ENCODE measurements at regions not wholly inside any gene's neighbourhood (a gene's known extent, or its start where the extent isn't known, plus 50 kb on each side); places are given as distances from the start of the nearest gene placed in this dataset.
"Not testable (repeated sequence)": the region's sequence is repeated elsewhere in the genome, so short reads cannot be mapped to it uniquely, and the experiment has no call there.

- Mint-ChIP-seq H3K9me3 (no peaks in the 10 kb centered on the region), H3K36me3 (no peaks in the 10 kb centered on the region), H3K4me1 (no peaks in the 10 kb centered on the region), H3K27me3 (no peaks in the 10 kb centered on the region), H3K27ac (no peak overlapping the region), H3K4me3 (no peak overlapping the region)
- DNase-seq = no peak
- CTCF ChIA-PET = no interaction called here
Measured at GRCh38 chr10:64173826-64174225, 652.6 kb downstream of the REEP3 start.

DNA sequence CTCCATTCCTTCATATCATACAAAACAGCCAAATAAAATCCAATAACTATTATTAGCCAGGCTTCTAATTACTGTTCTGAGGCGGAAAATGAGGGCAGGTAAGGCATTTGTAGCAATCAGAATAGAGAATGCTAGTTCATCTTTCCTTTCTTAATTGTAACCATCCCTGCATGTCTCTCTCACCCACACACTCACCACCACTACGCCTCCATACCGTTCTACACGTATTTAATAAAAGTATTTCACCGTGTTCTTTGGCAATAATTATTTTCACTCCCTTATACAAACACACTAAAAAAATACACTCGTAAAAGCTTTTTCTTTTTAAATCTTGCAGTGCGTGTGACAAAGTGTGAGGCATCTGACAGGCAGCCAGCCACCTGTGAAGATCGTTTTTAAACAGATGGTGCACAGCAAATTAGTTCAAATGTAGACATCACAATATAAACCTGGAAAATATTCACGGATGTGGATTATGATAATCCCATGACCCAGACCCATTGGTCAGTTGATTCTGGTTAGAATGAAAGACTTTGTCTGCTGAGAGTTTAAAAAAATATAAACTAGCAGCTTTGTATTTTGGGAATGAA is 653.6 kb downstream of the REEP3 start:
- no peak overlapping the region for H3K27ac Mint-ChIP-seq
- CTCF ChIA-PET = no interaction called here
- no peak for DNase-seq
- no peaks in the 10 kb centered on the region for H3K9me3 Mint-ChIP-seq
- H3K27me3 Mint-ChIP-seq = no peaks in the 10 kb centered on the region
- H3K4me1 Mint-ChIP-seq = no peaks in the 10 kb centered on the region
- H3K36me3 Mint-ChIP-seq = no peaks in the 10 kb centered on the region
- no peak overlapping the region for H3K4me3 Mint-ChIP-seq

DNA sequence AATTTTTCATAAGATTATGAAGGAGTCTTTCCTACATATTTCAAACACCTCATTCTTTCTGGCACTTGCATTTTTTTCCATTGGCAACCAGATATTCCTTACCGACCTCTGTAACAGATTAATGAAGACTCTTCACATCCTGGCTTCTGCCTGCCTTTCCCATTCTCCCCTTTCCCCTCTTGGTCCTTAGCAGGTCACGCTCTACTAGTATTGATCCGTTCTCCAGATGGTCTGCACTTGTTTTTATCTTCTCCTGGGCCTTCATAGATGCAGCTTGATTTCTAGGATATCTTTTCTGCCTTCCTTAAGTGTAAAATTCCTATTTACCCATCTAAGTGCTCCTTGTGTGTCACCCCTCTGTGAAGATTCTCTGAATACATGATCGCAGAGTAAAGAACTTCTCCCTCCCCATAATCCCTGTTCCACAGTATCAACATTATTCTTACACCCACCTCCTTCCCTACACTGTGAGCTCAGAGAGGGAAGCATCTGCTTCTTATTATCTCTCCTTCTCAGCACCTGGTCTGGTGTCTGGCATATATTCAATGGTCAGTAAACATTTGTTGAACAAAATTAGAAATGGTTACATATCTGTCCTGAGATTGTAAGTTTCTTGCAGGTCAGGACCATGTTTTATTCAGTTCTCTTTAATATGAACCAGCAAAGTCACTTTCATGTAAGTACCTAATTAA is 654.2 kb downstream of the REEP3 start:
- H3K4me3 Mint-ChIP-seq = no peak overlapping the region
- no peaks in the 10 kb centered on the region for H3K4me1 Mint-ChIP-seq
- no peak for DNase-seq
- no peaks in the 10 kb centered on the region for H3K9me3 Mint-ChIP-seq
- no peaks in the 10 kb centered on the region for H3K36me3 Mint-ChIP-seq
- no peaks in the 10 kb centered on the region for H3K27me3 Mint-ChIP-seq
- H3K27ac Mint-ChIP-seq = no peak overlapping the region
- CTCF ChIA-PET = no interaction called here

DNA sequence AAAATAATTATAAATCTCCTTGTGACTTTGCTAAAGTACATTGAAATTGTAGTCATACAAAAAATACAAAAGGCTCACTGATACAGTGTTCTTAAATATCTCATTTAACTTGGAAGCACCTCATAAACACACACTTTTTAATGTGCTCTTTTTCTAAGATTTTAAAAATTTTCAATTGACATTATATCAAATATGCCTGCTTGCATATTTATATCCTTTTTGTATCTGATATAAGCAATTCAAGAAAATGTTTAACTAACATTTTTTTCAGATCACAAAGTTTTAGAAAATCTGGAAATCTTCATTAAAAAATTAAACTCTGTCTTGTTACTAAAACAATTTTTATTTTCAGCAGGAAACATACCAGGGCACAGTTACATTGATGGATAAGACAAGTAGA is 661.5 kb downstream of the REEP3 start:
- Mint-ChIP-seq H3K27ac (no peak overlapping the region), H3K36me3 (no peaks in the 10 kb centered on the region), H3K4me3 (no peak overlapping the region), H3K4me1 (no peaks in the 10 kb centered on the region), H3K27me3 (no peaks in the 10 kb centered on the region), H3K9me3 (no peaks in the 10 kb centered on the region)
- no peak for DNase-seq
- CTCF ChIA-PET = no interaction called here

- Mint-ChIP-seq H3K36me3 (no peaks in the 10 kb centered on the region), H3K4me3 (no peak overlapping the region), H3K9me3 (peaks cover 2% of the 10 kb centered on the region), H3K27ac (no peak overlapping the region), H3K4me1 (no peaks in the 10 kb centered on the region), H3K27me3 (no peaks in the 10 kb centered on the region)
- CTCF ChIA-PET = no interaction called here
- DNase-seq = no peak
Measured at GRCh38 chr10:64191286-64191685, 670.1 kb downstream of the REEP3 start.

DNA sequence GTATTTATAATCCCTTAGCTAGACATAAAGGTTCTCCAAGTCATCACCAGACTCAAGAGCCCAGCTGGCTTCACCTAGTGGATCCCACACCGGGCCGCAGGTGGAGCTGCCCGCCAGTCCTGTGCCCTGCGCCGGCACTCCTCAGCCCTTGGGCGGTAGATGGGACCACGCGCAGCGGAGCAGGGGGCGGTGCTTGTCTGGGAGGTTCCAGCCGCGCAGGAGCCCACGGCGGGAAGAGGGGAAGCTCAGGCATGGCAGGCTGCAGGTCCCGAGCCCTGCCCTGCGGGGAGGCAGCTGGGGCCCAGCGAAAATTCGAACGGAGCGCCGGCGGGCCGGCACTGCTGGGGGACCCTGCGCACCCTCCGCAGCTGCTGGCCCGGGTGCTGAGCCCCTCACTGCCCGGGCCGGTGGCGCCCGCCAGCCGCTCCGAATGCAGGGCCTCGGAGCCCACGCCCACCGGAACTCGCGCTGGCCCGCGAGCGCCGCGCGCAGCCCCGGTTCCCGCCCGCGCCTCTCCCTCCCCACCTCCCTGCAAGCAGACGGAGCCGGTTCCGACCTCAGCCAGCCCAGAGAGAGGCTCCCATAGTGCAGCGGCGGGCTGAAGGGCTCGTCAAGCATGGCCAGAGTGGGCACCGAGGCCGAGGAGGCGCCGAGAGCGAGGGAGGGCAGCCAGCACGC is 675.6 kb downstream of the REEP3 start:
- H3K4me3 Mint-ChIP-seq = no peak overlapping the region
- H3K36me3 Mint-ChIP-seq = no peaks in the 10 kb centered on the region
- CTCF ChIA-PET = no interaction called here
- no peaks in the 10 kb centered on the region for H3K4me1 Mint-ChIP-seq
- peaks cover 2% of the 10 kb centered on the region for H3K9me3 Mint-ChIP-seq
- H3K27me3 Mint-ChIP-seq = no peaks in the 10 kb centered on the region
- DNase-seq = no peak
- no peak overlapping the region for H3K27ac Mint-ChIP-seq

DNA sequence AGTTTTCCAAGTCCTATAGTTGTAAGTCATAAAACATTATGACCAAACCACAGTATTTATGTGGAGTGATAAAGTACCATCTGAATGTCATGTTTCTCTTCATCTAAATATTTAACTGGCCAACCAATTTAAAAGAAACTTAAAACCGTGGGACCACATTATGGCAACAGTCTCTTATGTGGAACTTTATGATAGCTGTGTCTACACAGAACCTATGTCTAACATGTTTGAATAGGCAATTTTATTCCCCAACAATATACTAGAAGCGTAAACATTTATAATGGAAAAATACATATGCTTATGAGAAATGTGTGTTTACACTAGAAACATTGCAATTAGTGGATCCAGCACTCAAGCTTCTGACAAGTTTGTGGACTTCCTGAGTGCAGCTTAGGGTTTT is 680.7 kb downstream of the REEP3 start:
- DNase-seq = no peak
- CTCF ChIA-PET = no interaction called here
- Mint-ChIP-seq H3K4me3 (no peak overlapping the region), H3K36me3 (no peaks in the 10 kb centered on the region), H3K27ac (no peak overlapping the region), H3K27me3 (no peaks in the 10 kb centered on the region), H3K9me3 (peaks cover 2% of the 10 kb centered on the region), H3K4me1 (no peaks in the 10 kb centered on the region)

DNA sequence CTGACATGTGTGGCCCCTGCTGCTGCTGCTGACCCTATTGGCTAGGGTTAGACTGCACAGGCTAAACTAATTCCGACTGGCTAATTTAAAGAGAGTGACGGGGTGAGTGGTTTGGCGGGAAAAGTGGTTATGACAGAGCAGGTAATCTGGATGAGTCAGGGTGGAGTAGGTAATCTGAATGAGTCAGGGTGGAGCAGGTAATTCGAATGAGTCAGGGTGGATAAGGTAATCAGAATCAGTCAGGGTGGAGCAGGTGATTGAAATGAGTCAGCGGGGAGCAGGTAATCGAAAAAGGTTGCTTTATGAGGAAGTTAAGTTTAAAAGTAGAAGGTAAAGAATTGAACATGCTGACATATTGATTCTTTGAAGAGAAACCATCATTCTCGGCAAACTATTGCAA is 683.3 kb downstream of the REEP3 start:
- DNase-seq, H3K4me3 Mint-ChIP-seq, H3K4me1 Mint-ChIP-seq, H3K9me3 Mint-ChIP-seq, CTCF ChIA-PET, H3K36me3 Mint-ChIP-seq, H3K27me3 Mint-ChIP-seq, H3K27ac Mint-ChIP-seq: not testable (repeated sequence)

- Mint-ChIP-seq H3K27me3 (no peaks in the 10 kb centered on the region), H3K27ac (no peak overlapping the region), H3K9me3 (peaks cover 7% of the 10 kb centered on the region), H3K36me3 (no peaks in the 10 kb centered on the region), H3K4me1 (no peaks in the 10 kb centered on the region), H3K4me3 (no peak overlapping the region)
- CTCF ChIA-PET = no interaction called here
- DNase-seq = no peak
Measured at GRCh38 chr10:64206409-64206808, 685.2 kb downstream of the REEP3 start.

DNA sequence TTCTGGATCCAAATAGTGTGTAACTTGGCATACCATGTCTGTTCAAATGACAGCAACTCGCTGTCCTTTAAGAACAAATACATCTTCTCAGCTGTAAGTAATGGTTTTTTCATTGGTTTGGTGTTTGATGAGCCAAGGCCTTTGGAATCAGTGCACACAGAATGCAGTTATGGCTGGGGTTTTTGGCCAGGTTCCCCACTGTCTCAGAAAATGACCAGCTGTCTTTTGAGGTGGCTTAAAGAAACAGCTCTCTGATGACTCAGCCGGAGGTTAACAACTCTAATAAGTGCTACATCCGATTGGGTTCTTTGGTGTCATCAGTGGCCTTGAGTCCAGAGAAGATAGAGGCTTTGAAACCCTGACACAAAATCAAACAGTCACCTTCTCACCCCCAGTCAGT is 688.4 kb downstream of the REEP3 start:
- no peaks in the 10 kb centered on the region for H3K4me1 Mint-ChIP-seq
- no peak overlapping the region for H3K4me3 Mint-ChIP-seq
- no peak for DNase-seq
- CTCF ChIA-PET = no interaction called here
- H3K27ac Mint-ChIP-seq = no peak overlapping the region
- no peaks in the 10 kb centered on the region for H3K27me3 Mint-ChIP-seq
- no peaks in the 10 kb centered on the region for H3K36me3 Mint-ChIP-seq
- H3K9me3 Mint-ChIP-seq = peaks cover 6% of the 10 kb centered on the region

DNA sequence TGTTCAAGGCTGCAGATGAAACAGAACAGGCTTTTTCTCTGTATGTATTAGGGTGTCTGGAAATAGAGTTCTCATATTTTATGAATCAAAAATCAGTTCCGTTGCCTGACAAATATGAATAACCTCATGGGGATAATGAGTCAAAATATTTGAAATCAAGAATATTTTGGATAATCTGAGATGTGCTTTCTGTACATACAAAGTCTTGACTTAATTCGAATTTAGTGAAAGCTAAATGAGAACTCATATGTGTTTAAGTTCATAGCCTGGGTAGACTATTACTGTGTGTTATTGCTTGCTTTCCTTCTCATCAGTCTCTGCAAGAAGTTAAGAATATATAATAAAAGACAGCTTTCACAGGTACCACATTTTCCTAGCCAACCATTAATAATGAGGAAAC is 689.0 kb downstream of the REEP3 start:
- H3K27ac Mint-ChIP-seq = no peak overlapping the region
- no peaks in the 10 kb centered on the region for H3K4me1 Mint-ChIP-seq
- no peak for DNase-seq
- H3K36me3 Mint-ChIP-seq = no peaks in the 10 kb centered on the region
- H3K9me3 Mint-ChIP-seq = peaks cover 6% of the 10 kb centered on the region
- H3K4me3 Mint-ChIP-seq = no peak overlapping the region
- H3K27me3 Mint-ChIP-seq = no peaks in the 10 kb centered on the region
- CTCF ChIA-PET = no interaction called here

DNA sequence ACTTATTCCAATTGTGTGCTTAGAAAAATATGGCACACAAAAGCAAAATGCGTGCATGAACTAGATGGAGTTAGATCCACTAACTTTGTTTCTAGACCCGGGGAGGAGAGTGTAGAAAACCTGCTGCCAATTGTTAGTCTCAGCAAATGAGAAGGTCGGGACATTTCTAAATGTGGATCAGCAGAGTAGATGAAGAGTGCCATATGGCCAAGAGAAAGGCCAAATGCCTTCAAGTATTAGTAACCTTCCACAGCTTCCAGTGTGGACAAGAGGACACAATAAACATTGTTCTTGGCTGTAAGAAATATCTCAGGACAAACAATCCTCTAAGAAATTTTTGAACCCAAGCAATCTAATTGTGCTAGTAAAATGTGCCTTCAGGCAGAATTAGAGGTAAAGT is 690.3 kb downstream of the REEP3 start:
- no peak for DNase-seq
- no peak overlapping the region for H3K27ac Mint-ChIP-seq
- H3K9me3 Mint-ChIP-seq = peaks cover 6% of the 10 kb centered on the region
- H3K36me3 Mint-ChIP-seq = no peaks in the 10 kb centered on the region
- CTCF ChIA-PET = no interaction called here
- H3K27me3 Mint-ChIP-seq = no peaks in the 10 kb centered on the region
- no peak overlapping the region for H3K4me3 Mint-ChIP-seq
- no peaks in the 10 kb centered on the region for H3K4me1 Mint-ChIP-seq

GRCh38 chr10:64215088-64215487 is 693.9 kb downstream of the REEP3 start:
- H3K4me3 Mint-ChIP-seq = no peak overlapping the region
- H3K36me3 Mint-ChIP-seq = no peaks in the 10 kb centered on the region
- no peaks in the 10 kb centered on the region for H3K4me1 Mint-ChIP-seq
- H3K27ac Mint-ChIP-seq = no peak overlapping the region
- no peak for DNase-seq
- peaks cover 4% of the 10 kb centered on the region for H3K9me3 Mint-ChIP-seq
- CTCF ChIA-PET = no interaction called here
- H3K27me3 Mint-ChIP-seq = no peaks in the 10 kb centered on the region

GRCh38 chr10:64219271-64220025 is 698.2 kb downstream of the REEP3 start:
- H3K9me3 Mint-ChIP-seq = peaks cover 4% of the 10 kb centered on the region
- CTCF ChIA-PET = no interaction called here
- H3K27ac Mint-ChIP-seq = no peak overlapping the region
- H3K4me3 Mint-ChIP-seq = no peak overlapping the region
- H3K36me3 Mint-ChIP-seq = no peaks in the 10 kb centered on the region
- H3K4me1 Mint-ChIP-seq = no peaks in the 10 kb centered on the region
- no peak for DNase-seq
- no peaks in the 10 kb centered on the region for H3K27me3 Mint-ChIP-seq

DNA sequence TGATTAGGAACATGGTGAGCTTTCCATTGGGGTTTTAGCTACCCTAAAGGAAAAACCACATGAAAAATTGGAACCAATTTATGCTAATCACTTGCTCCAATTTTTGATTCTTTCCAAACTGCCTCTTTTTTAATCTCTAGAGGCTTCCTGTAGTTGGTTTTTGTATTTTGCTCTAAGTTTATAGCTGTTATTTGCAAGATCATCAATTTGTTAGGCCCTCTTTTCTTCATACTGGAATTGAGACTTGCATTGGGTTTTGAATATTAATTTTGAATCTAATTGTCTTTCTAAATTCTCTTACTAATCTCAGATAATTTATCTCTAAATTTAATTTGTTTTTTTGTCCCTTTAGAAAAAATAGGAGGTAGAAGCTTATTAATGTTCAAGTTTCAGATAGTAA is 713.3 kb downstream of the REEP3 start:
- Mint-ChIP-seq H3K4me3 (no peak overlapping the region), H3K36me3 (no peaks in the 10 kb centered on the region)

More for the DNA sequence above, 713.3 kb downstream of the REEP3 start:
- DNase-seq = no peak
- CTCF ChIA-PET = no interaction called here
- Mint-ChIP-seq H3K9me3 (no peaks in the 10 kb centered on the region), H3K4me1 (no peaks in the 10 kb centered on the region), H3K27me3 (no peaks in the 10 kb centered on the region), H3K27ac (no peak overlapping the region)

Data from activated naive CD4-positive, alpha-beta T cell treated with anti-CD3 and anti-CD28 coated beads, Interleukin-2, amount 10 ng/mL, durations not matched to agents 7 days and 5 days (primary cell).